ENCODE measurements at regions not wholly inside any gene's neighbourhood (a gene's known extent, or its start where the extent isn't known, plus 50 kb on each side); places are given as distances from the start of the nearest gene placed in this dataset.

GRCh38 chr14:101033006-101033405 is 129.5 kb upstream of the RTL1 start:
- H3K27me3 ChIP-seq, result no peaks in the 10 kb centered on the region
- WGBS, 2 donors, result 86 to 91% methylated on average over 7 of the region's 7 CpGs

GRCh38 chr14:101033446-101034165 is 130.1 kb upstream of the RTL1 start:
- no peak overlapping the region for H3K4me3 ChIP-seq
- ATAC-seq (no peak), DNase-seq (no peak)
- no peaks in the 10 kb centered on the region for H3K36me3 ChIP-seq
- H3K9me3 ChIP-seq, result no peaks in the 10 kb centered on the region
- no peaks in the 10 kb centered on the region for H3K4me1 ChIP-seq
- H3K27me3 ChIP-seq, result no peaks in the 10 kb centered on the region
- TF ChIP-seq CTCF (IDR thresholded peaks at IDR 0.05), result no peak
- WGBS, 2 donors, result 88 to 89% methylated on average over 23 of the region's 23 CpGs
- intact Hi-C loops (cut with DNase I), result no loop called here
- H3K27ac ChIP-seq, result no peak overlapping the region

More at GRCh38 chr14:101033006-101033405, 129.5 kb upstream of the RTL1 start:
- no peak for TF ChIP-seq CTCF (IDR thresholded peaks at IDR 0.05)
- intact Hi-C loops (cut with DNase I), result no loop called here
- H3K9me3 ChIP-seq, result no peaks in the 10 kb centered on the region
- DNase-seq, result no peak
- ATAC-seq, result no peak
- no peak overlapping the region for H3K4me3 ChIP-seq
- no peak overlapping the region for H3K27ac ChIP-seq
- no peaks in the 10 kb centered on the region for H3K4me1 ChIP-seq
- peaks cover 0 to 2% (median 0%) of the 10 kb centered on the region in 9 donors for H3K36me3 ChIP-seq

GRCh38 chr14:101034986-101035385 is 131.5 kb upstream of the RTL1 start:
- 81 to 89% methylated on average over 7 of the region's 7 CpGs for WGBS, 2 donors
- Histone ChIP-seq H3K27me3 (no peaks in the 10 kb centered on the region), H3K27ac (no peak overlapping the region)

GRCh38 chr14:101035466-101036225 is 132.1 kb upstream of the RTL1 start:
- 82 to 84% methylated on average over 15 of the region's 15 CpGs for WGBS, 2 donors
- no peak for TF ChIP-seq CTCF (IDR thresholded peaks at IDR 0.05)
- no peaks in the 10 kb centered on the region for H3K27me3 ChIP-seq
- no peaks in the 10 kb centered on the region for H3K36me3 ChIP-seq
- ATAC-seq (no peak), DNase-seq (no peak)
- intact Hi-C loops (cut with DNase I), result no loop called here
- H3K4me3 ChIP-seq, result no peak overlapping the region
- no peaks in the 10 kb centered on the region for H3K4me1 ChIP-seq
- H3K27ac ChIP-seq, result no peak overlapping the region
- H3K9me3 ChIP-seq, result no peaks in the 10 kb centered on the region

More at GRCh38 chr14:101034986-101035385, 131.5 kb upstream of the RTL1 start:
- Histone ChIP-seq H3K4me1 (no peaks in the 10 kb centered on the region), H3K4me3 (no peak overlapping the region), H3K36me3 (no peaks in the 10 kb centered on the region), H3K9me3 (no peaks in the 10 kb centered on the region)
- intact Hi-C loops (cut with DNase I), result no loop called here
- ATAC-seq, result no peak
- no peak for TF ChIP-seq CTCF (IDR thresholded peaks at IDR 0.05)
- no peak for DNase-seq
